HuH-7 (cell line): ENCODE measurements at regions not wholly inside any gene's neighbourhood (a gene's known extent, or its start where the extent isn't known, plus 50 kb on each side); places are given as distances from the start of the nearest gene placed in this dataset.
A peak's percentile ranks its signal among the peaks of the same experiment; 100 is the strongest.

Experiments used
- DNase-seq: peaks from one replicate; pipeline ENCODE4 v3.0.0; 2011; ENCODE audit warnings: low spot score

DNA sequence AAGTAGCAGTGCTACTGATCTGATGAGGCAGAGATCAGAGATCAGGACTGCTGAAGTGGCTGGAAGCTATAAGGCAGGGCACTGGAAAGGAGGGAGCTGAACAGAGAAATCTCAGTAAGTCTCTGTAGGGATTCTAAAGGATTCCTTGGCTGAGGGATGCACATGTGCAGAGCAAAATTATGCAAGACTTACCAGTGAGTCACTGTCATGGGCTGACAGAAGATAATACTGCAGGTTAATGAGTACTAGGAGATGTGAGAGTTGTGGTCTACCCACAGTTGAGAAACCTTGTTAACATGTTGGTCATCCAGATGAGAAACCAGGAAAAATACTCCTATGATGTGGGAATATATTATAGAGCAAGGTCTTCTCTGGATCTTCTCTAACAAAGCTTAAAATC, 378.1 kb downstream of the HAPSTR1 start:
- peak; percentile 6 for DNase-seq

DNA sequence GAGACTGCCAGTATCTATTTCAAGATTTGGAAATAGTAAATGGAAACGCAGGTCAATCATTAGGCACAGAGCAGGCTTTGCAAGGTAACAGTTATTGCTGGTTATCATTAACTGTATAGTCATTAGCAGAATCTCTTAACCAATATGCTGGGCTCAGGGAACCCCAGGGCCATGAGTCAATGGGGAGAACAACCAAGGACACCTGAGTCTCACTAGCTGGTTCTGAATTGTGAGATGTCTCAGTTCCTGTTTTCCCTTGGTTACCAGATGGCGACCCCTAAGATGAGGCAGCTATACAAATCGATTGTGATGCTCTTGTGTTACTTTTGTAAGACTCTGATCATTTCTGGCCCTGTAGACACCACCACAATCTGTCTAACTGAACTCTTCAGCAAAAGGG, 385.3 kb downstream of the HAPSTR1 start:
- DNase-seq, result no peak

DNA sequence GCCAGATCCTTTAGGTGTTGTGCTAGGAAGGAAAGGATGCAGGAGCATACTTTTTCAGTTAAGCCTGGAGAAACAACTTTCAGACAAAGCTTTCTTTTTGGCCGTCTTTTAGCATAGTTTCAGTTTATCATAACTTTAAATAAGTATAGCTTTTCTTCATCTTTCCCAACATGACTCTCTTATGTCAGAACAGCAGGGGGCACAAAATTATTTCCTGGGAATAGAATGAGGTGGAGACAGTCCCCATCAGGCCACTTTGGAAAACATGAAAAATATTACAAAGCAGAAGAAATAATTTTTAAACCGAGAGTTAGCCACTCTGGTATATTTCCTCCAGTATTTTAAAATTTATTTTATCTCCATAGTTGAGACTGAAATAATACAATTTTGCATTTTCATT, 387.6 kb downstream of the HAPSTR1 start:
- DNase-seq, result no peak

DNA sequence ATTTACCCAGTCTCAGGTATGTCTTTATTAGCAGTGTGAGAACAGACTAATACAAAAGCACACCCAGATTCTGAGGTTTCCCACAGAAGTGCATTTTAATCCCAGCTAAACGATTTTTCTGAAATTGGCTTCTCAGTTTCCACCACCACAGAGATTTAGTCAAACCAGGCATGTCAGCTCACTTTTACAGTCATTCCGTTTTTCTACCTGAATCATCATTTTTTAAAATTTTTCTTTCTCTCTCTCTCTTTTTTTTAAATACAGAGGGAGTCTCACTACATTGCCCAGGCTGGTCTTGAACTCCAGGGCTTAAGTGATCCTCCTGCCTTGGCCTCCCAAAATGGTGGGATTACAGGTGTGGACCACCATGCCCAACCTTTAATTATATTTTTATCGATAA, 389.1 kb downstream of the HAPSTR1 start:
- DNase-seq, result no peak

DNA sequence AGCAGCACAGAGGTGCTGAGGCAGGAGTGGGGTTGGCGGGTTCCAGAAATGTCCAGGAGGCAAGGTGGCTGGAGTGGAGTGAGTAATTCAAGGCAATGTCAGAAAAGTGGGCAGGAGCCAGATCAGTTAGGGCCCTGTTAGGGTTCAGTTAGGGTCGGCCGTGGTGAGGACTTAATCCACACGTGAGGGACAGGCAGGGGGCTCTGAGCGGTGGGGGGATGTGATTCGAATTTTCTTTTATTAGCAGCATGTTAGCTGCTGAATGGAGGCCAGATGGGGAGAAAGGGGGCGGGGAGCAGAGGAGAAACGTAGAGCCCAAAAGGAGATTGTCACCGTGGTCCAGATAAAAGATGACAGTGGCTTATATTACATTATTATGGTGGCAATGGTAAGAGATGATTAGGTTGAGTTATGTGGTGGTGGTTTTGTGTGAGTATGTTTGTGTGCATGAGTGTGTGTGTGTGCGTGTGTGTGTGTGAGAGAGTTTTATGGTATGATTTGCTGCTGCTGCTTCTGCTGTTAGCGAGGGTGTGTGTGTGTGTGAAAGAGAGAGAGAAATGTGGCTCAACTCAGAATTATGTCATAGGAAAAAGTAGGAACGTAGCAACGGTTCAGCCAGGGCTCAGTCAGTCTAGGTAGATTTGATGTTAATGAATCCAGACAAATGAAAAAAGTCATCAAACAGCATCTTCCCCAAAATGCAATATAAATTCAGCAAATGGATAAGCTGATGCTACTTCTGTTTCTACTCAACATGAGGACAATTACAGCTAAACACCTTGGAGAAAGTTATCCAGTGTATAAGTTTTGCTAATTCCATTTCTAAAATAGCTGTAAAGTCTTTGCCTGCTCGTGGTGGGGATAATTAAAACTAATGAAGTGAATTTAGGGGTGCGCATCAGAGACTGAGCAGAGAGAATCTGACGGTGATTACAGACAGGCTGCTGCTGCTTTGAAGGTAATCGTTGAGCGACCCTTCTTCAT, 390.6 kb downstream of the HAPSTR1 start:
- no peak for DNase-seq

DNA sequence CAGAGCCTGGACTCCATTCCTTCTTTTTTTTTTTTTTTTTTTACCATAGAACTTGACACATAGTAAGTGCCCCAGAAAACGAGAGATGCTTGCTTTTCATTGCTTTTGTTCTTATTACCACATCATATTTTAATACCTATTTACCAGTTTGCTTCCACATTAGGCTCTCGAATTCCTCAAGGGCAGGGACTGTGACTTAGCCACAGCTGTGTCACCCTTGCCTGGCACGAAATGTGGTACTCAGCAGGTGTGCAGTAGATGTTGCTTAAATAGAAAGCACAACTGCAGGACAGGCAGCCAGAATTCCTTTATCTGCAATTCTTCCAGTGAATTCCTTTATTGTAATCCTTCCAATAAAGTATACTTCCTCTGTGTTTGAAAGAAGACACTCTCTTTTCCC, 393.0 kb downstream of the HAPSTR1 start:
- DNase-seq, result no peak

DNA sequence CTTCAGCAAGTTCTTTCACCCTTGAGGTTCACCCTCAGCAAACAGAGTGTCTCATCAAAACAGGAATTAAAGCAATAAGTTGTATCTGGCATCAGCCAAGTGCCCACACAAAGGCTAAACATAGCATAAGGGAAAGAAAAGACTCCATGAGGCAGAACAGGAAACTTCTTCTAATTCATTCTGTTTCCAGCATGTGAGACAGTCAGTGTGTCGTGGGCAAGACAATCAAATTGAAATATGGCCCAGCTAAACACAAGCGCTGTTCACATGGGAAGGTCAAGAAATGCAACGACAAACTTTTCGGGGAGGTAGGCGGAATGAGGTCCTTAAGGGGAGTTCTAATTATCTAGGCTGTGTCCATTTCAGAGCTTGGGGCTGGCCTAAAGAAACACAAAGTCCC, 393.4 kb downstream of the HAPSTR1 start:
- DNase-seq, result no peak

DNA sequence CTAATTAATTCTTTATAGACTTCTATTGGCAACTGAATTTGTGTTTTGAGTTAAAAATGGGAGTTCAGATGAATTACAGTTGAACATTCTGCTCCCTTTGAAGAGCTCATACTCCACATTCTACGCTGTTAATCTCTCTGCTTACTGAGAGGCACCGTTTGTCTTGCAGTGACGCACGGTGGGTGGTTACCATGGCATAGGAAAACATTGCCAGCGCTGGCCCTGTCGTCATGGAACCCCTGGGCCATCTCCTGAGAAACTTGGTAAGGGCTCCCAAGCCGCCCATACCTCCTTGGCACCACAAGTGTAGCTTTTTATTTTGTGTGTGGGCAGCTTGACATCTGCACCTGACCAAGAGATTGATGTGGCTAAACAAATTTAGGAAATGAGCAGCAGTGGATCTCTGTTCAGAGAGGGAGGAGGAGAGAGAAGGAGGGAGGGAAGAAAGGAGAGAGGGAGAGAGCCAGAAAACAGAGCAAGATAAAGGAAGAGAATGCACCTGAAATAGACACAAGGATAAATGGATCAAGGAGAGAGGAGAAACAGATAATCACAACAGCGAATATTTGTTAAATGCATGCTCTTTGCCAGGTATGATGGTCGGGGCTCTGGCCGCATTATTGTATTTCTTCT, 398.5 kb downstream of the HAPSTR1 start:
- no peak for DNase-seq

DNA sequence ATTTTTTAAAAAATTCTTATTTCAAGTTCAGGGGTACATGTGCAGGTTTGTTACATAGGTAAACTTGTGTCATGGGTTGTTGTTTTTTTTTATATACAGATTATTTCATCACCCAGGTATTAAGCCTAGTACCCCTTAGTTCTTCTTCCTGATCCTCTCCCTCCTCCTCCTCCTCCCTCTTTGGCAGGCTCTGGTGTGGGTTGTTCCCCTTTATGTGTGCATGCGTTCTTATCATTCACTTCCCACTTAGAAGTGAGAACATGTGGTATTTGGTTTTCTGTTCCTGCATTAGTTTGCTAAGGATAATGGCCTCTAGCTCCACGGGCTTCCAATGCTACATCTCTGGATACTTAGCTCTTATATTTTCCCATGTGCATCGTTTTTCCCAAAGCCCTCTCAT, 404.4 kb downstream of the HAPSTR1 start:
- DNase-seq, result no peak

DNA sequence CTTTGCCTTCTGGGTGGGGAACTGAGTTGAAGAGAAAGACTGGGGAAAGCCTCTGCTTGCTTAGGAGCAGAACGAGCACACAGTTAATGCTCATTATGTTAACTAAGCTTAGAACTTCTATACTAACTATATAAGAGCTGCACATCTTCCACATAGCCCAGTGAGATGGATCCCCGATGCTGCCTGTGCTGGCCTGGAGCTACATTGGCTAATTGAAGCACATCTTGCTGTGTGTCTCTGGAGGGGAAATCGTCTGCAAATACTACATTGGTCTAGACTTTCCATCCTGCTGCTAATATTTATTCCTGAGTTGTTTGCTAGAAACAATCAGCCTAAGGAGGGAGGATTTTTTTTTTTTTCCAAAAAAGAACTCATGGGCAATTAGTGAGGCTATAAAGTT, 406.3 kb downstream of the HAPSTR1 start:
- no peak for DNase-seq

DNA sequence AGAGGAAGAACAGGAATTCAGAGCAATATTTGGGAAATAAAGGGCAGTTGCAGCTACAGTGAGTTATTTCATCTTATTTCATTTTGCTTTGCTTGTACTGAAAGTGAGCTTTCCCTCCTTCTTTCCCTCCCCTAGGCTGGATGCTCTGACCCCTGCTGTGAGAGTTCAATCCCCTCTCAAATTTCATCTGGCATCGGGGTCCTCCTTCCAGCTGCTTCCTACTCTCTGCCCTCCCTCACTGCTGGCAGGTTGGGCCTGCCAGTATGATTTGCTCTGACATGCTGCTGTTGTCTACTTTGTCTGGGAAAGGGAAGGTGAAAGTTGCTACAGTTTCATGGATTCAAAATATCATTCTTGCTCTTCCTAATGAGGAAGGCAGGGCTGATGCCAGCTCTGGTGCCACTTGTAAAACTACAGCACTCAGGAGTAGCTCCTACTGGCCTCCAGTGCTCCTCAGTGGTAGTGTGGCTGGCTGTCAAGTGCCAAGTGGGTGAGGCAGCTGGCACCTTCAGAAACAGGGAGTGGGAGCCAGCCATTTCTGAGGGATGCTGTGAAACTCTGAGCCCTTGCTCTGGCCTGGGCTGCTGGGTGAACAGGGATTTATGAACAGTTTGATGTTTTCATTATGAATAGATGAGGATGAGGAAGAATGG, 408.6 kb downstream of the HAPSTR1 start:
- no peak for DNase-seq

DNA sequence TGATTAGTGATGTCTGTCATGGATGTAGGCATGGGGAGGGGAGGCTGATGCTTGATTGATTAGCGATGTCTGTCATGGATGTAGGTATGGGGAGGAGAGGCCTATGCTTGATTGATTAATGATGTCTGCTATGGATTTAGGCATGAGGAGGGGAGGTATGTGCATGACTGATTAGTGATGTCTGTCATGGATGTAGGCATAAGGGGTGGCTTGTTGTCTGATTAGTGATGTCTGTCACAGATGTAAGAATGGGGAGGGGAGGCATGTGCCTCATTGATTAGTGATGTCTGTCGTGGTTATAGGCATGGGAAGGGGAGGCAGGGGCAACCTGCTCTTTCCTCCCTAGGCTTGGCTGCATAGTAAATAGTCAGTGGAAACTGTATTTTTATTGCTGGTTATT, 409.4 kb downstream of the HAPSTR1 start:
- DNase-seq, result no peak

DNA sequence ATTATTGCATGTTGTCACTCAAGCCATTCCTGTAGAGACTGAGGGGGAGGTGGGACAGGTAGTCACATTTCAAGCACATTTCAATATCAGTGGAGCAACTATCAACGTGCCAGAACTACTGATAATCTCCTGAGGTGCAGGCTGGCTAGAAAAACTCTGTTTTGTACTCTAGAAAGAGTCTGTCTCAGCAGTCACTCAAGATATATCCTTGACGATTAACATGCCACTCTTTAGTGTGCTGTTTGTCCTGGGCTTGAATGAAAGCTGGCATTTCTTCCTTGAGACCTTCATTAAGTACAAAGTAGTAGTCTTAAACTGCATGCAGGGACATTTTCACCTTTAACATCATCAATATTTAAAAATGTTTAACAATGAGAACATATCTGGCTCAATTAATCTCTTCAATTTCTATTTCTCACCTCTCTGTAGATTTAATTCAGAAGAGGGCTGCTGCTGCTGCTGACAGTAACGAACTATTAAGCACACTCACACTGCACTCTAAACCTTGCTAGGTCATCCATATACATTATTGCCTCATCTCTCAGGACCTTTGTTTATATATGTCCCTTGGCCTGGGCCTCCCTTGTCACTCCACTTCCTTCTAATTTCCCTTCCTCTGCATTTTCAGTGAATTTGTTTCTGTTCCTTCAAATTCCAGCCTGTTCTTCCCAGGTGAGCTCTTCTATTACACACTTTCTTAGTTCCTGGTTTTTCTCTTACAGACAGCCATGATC, 412.0 kb downstream of the HAPSTR1 start:
- DNase-seq, result peak; percentile 2

DNA sequence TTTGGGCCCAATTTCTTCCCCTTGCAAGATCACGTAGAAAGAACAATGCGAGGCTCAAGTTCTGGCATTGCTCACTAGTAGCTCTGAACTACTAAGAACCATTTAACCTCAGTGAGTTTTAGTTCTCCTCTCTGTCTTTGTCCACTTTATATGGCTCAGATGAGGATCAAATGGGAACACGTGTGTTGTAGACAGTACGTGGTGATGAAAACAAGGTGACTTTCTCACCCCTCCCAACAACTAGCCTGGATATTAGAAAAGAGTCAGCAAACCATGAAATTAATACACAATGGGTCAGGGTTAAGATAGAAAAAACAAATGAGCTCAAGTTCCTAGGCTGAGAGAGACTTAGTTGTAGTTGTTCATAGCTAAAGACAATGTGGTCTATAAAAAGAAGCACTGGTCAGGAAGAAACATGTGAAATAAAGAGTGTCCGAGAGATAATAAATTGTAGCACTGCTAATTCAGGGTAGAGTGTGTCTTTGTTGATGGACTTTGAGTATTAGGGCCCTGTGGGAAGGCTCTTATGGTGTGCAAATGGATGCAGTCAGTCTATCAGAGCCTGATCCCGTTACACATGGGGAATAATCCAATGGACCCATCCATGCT, 417.0 kb downstream of the HAPSTR1 start:
- no peak for DNase-seq

DNA sequence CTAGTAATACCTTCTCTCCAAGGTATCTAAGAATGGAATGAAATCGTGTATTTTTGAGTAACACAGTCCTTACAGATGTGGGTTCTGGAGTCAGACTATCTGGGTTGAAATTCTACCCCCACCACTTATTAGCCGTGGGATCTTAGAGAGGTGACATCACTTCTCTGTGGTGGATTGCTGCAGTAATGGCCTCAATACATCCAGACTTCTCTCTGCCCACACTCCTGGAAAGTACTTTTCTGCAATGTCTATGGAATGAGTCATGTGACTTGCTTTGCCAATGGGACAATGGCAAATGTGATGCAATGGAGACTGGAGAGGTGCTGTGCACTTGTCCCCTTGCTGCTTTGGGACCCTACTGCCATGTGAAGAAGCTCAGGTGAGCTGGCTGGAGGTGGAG, 418.2 kb downstream of the HAPSTR1 start:
- DNase-seq, result no peak

DNA sequence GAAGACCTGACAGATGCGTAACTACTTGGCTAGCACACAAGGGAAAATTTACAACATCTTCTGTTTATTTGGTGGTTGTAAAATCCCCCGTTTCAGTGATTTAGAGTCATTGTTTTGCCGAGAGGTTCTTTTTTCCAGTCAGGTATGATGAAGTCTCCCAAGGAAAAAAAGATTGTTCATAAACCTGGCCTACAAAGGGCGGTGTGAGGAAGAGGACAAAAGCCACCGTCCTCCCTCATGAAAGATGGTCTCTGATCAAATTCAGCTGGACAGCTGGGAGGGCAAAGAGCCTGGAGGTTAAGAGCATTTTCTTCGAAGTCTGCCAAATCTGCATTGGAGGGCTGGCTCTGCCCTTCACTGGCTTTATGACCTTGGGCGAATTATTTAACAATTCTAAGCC, 419.9 kb downstream of the HAPSTR1 start:
- no peak for DNase-seq

DNA sequence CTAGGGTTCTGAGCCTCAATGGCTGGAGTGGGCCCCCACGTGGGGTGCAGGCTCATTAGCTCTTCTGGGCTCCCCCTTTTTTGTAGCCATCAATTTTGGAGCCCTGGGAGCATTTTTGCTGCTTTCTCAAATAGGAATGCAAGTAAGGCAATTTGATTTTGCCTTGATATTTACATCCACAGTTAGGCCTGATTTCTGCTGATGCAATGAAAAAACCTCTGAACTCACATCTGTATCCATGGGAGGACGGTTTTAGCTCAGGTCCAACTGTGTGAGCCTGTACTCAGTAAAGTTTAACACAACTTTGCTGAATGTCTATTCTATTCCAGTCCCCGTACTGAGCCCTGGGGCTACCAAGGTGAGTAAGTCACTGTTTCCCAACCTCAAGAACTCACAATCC, 425.0 kb downstream of the HAPSTR1 start:
- no peak for DNase-seq

DNA sequence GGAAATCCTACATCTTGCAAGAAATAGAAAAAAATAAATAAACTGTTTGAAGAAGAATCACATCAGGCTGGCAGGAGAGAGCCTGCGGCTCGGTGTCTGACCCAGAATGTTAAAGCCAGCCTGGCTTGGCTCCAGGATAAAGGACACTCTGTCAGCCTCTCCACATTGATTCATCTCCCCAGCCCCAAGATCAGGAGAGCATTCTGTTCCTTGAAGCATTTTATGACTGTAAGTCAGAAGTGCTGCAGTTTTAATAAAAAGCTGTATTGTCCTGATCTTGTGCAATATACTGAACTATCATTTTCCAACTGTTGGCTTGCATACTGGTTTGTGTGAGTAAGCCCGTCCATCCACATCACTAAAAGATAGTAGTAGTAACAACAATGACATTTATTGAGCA, 426.6 kb downstream of the HAPSTR1 start:
- DNase-seq, result no peak

DNA sequence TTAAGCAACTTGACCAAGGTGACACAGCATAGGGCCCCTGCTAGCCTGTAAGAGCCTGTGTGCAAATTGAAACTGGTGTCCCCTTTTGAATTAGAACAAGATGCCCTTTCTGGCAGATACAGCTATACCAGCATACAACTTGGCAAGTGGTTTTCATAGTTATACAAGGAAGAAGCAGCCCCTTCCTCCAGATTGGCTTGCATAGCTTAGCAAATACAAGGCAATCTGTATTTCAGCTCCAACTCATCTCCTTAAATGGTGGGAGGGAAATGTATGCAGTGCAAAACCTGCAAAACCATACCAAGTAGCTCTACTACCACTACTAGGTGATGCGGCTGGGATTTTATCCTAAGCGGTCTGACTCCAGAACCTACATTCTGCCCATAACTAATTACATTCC, 427.1 kb downstream of the HAPSTR1 start:
- DNase-seq, result no peak

DNA sequence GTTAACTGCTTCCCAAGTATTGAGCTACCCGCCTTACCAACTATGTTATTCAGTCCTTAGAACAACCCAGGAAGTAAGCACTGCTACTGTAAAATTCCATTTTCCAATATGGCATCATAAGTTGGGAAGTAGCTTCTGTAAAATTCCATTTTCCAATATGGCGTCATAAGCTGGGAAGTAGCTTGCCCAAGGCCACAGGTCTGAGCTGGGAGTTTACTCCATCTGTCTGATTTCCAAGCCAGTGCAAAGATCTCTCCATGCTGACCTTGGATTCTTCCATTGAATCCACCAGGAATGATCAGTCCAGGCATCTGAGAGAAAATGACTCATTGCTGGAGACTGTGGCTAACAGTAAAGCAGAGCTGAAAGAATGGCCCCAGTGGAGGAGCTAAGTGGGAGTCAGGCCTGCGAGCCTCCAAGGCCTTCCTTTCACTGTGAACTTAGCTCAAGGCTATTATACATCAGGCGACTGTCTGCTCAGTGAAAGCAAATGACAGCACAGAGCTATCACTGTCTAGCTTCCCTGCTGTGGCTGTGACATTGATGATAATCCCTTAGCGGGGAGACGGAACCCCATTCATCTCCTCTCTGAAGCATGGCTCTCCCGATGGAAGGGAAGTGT, 430.4 kb downstream of the HAPSTR1 start:
- DNase-seq, result no peak

DNA sequence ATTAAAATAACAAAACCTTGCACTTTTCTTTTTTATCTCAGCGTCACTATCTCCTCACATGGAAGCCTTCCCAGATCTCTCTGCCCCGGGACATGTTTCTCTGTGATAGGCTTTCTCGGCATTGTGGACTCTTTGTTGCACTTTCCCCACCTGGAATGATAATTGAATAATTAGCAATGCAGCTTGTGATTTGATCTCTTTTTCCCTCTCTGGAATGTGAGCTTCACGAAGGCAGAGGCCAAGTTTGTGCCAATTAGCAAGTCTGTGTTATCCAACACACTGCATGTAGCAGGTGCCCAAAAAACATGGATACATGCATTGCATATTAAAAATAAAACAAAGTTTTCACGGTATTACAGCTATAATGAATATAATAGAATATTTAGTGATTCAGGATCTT, 431.2 kb downstream of the HAPSTR1 start:
- DNase-seq, result no peak

DNA sequence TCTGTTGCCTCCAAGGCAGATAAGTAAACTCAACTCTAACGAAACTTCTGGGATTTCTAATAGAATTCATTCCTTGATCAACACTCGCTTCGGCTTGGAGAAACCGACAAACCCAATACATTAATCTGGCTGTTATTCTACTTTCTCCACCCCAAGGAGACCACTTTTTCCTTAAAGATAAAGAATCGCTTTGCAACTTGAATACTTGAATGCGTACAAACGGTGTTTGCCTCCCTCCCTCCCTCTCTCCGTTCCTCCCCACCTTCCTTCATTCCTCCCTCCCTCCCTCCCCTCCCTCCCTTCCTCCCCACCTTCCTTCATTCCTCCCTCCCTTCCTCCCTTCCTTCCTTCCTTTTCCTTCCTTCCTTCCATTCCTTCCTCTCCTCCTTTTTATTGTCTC, 432.6 kb downstream of the HAPSTR1 start:
- DNase-seq, result no peak
